ENCODE measurements at regions not wholly inside any gene's neighbourhood (a gene's known extent, or its start where the extent isn't known, plus 50 kb on each side); places are given as distances from the start of the nearest gene placed in this dataset.

DNA sequence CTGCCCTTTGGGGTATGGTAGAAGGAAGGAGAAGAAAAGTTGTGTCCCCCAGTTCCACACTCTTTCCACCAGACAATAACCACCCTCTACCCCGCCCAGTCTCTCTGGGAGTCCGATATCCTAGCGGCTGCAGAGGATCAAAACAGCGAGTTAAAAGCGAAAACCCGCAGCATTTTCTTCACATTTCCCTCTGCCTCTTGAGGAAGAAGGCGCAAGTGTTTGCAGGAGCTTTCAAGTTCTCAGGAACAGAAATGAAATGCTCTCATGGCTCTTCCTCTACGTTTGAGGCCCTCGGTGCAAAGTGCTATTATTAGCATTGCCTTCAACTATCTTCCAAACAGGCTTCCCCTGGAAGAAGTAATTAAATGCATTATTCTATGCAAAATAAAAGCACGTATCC is 52.2 kb upstream of the CCDC167 start:
- TF ChIP-seq TP53 (CRISPR knock-in tag; IDR thresholded peaks at IDR 0.05), result no peak
- TF ChIP-seq RFX5 (IDR thresholded peaks at IDR 0.05), result no peak
- no peak for TF ChIP-seq MAZ (IDR thresholded peaks at IDR 0.05; ENCODE audit: borderline replicate concordance, low read depth, low read length)
- TF ChIP-seq, protein P1, sequence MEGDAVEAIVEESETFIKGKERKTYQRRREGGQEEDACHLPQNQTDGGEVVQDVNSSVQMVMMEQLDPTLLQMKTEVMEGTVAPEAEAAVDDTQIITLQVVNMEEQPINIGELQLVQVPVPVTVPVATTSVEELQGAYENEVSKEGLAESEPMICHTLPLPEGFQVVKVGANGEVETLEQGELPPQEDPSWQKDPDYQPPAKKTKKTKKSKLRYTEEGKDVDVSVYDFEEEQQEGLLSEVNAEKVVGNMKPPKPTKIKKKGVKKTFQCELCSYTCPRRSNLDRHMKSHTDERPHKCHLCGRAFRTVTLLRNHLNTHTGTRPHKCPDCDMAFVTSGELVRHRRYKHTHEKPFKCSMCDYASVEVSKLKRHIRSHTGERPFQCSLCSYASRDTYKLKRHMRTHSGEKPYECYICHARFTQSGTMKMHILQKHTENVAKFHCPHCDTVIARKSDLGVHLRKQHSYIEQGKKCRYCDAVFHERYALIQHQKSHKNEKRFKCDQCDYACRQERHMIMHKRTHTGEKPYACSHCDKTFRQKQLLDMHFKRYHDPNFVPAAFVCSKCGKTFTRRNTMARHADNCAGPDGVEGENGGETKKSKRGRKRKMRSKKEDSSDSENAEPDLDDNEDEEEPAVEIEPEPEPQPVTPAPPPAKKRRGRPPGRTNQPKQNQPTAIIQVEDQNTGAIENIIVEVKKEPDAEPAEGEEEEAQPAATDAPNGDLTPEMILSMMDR (IDR thresholded peaks at IDR 0.05), result no peak
- TF ChIP-seq, protein P2, sequence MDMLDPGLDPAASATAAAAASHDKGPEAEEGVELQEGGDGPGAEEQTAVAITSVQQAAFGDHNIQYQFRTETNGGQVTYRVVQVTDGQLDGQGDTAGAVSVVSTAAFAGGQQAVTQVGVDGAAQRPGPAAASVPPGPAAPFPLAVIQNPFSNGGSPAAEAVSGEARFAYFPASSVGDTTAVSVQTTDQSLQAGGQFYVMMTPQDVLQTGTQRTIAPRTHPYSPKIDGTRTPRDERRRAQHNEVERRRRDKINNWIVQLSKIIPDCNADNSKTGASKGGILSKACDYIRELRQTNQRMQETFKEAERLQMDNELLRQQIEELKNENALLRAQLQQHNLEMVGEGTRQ (IDR thresholded peaks at IDR 0.05), result no peak
- no peak for TF ChIP-seq POLR2A (IDR thresholded peaks at IDR 0.05; ENCODE audit: low read length)
- TF ChIP-seq, protein P3, sequence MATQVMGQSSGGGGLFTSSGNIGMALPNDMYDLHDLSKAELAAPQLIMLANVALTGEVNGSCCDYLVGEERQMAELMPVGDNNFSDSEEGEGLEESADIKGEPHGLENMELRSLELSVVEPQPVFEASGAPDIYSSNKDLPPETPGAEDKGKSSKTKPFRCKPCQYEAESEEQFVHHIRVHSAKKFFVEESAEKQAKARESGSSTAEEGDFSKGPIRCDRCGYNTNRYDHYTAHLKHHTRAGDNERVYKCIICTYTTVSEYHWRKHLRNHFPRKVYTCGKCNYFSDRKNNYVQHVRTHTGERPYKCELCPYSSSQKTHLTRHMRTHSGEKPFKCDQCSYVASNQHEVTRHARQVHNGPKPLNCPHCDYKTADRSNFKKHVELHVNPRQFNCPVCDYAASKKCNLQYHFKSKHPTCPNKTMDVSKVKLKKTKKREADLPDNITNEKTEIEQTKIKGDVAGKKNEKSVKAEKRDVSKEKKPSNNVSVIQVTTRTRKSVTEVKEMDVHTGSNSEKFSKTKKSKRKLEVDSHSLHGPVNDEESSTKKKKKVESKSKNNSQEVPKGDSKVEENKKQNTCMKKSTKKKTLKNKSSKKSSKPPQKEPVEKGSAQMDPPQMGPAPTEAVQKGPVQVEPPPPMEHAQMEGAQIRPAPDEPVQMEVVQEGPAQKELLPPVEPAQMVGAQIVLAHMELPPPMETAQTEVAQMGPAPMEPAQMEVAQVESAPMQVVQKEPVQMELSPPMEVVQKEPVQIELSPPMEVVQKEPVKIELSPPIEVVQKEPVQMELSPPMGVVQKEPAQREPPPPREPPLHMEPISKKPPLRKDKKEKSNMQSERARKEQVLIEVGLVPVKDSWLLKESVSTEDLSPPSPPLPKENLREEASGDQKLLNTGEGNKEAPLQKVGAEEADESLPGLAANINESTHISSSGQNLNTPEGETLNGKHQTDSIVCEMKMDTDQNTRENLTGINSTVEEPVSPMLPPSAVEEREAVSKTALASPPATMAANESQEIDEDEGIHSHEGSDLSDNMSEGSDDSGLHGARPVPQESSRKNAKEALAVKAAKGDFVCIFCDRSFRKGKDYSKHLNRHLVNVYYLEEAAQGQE (IDR thresholded peaks at IDR 0.05), result no peak
- TF ChIP-seq, protein P4, sequence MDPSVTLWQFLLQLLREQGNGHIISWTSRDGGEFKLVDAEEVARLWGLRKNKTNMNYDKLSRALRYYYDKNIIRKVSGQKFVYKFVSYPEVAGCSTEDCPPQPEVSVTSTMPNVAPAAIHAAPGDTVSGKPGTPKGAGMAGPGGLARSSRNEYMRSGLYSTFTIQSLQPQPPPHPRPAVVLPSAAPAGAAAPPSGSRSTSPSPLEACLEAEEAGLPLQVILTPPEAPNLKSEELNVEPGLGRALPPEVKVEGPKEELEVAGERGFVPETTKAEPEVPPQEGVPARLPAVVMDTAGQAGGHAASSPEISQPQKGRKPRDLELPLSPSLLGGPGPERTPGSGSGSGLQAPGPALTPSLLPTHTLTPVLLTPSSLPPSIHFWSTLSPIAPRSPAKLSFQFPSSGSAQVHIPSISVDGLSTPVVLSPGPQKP (IDR thresholded peaks at IDR 0.05; ENCODE audit: low read depth, low read length), result no peak
- TF ChIP-seq RAD21 (conservative IDR thresholded peaks at IDR 0.05 in 1 of 2, IDR thresholded peaks at IDR 0.05 in 1 of 2), result no peak
- no peak for TF ChIP-seq NPAS2 (CRISPR knock-in tag; IDR thresholded peaks at IDR 0.05; ENCODE audit: borderline replicate concordance)
- no peak for TF ChIP-seq CEBPB (IDR thresholded peaks at IDR 0.05)
- no peak for TF ChIP-seq CHD2 (IDR thresholded peaks at IDR 0.05; ENCODE audit: low read length, partially characterized antibody)
- no peak for TF ChIP-seq SMC3 (IDR thresholded peaks at IDR 0.05)
- no peak for TF ChIP-seq HEYL (CRISPR knock-in tag; IDR thresholded peaks at IDR 0.05)

Data from A549 (cell line).